SK-N-MC (cell line): ENCODE measurements at regions not wholly inside any gene's neighbourhood (a gene's known extent, or its start where the extent isn't known, plus 50 kb on each side); places are given as distances from the start of the nearest gene placed in this dataset.

Experiments
- EZH2 ChIP-seq: fragments of 200-600 bp; sonication (generic); IDR thresholded peaks from one replicate; pipeline ENCODE4 v1.6.1; 2017; ENCODE audit warnings: antibody characterized with exemption
- POLR2AphosphoS5 ChIP-seq: IDR thresholded peaks from 2 replicates; pipeline ENCODE4 v1.6.1; 2012; ENCODE audit warnings: mild to moderate bottlenecking, low read depth, low read length, borderline replicate concordance

DNA sequence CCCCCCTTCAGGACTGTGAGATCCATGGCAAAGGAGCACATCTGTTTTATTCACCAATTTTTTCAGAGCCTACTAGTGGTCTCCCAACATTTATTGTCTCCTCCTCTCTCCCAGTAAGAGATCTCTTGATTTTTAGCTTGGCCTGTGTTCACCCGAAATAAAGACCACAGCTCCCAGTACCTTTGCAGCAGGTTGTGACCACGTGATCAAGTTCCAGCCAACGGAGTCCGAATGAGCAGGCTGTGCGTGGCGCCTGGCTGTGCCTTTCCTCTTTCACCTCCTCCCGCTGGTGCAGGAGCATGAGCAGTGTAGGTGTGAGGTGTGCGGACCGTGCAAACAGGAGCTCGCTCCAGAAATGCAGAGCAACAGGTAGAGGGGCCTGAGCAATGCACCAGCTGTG, 143.6 kb upstream of the GLI2 start:
- no peak for TF ChIP-seq POLR2AphosphoS5
- no peak for TF ChIP-seq EZH2
